ENCODE measurements at regions not wholly inside any gene's neighbourhood (a gene's known extent, or its start where the extent isn't known, plus 50 kb on each side); places are given as distances from the start of the nearest gene placed in this dataset.

- no peak overlapping the region for H2AFZ ChIP-seq (ENCODE audit: low read depth, low read length)
- in situ Hi-C loops (cut with MboI) = no loop called here
- intact Hi-C loops (cut with micrococcal nuclease) = loop anchor here (2.0 to 5.0 kb wide), 2 partner anchors 191 to 303 kb away; no protein-coding TSS in a partner anchor
- 0% methylated on average over 2 of the region's 2 CpGs for WGBS (ENCODE audit: insufficient coverage, low coverage, missing lambda C conversion rate)
- H3K4me2 ChIP-seq (ENCODE audit: insufficient read depth, low read length) = no peak overlapping the region
- FAIRE-seq (peak; percentile 75), DNase-seq (ENCODE audit: extremely low read depth in 1 of 4, low spot score in 3 of 4) (peak; percentile 44 to 69 (median 58)), ATAC-seq (peak; percentile 96)
- H3K9ac ChIP-seq (ENCODE audit: insufficient read depth in 1 of 2, low read depth in 2 of 2, low read length in 2 of 2) = no peak overlapping the region
- BruUV-seq (replicated peaks) = no TSS peak
- H3K79me2 ChIP-seq (ENCODE audit: control insufficient read depth, insufficient read depth, low read length) = no peaks in the 10 kb centered on the region
- no peaks in the 10 kb centered on the region for H3K9me3 ChIP-seq (replicated peaks; ENCODE audit: control insufficient read depth, insufficient read depth, low read depth, low read length)
- ChIA-PET CTCF (ENCODE audit: low intra/inter-chr PET ratio) (interaction anchor here (0.6 to 2.1 kb wide), 5 partner anchors 12 to 1164 kb away, joined by 3 to 9 read pairs (median 3); no protein-coding TSS in a partner anchor), POLR2A (interaction anchor here (0.7 kb wide), 1 partner anchor 480 kb away, joined by 3 read pairs; no protein-coding TSS in a partner anchor)
- no peak overlapping the region for H3K27ac ChIP-seq (ENCODE audit: extremely low read depth, low read depth, low read length)
- no peaks in the 10 kb centered on the region for H3K4me1 ChIP-seq (replicated peaks in 1 of 2; ENCODE audit: control insufficient read depth in 2 of 2, insufficient read depth in 2 of 2, low read length in 2 of 2)
- no peaks in the 10 kb centered on the region for H3K27me3 ChIP-seq (ENCODE audit: control insufficient read depth in 2 of 2, insufficient read depth in 2 of 2, low read length in 2 of 2)
- H3K9me1 ChIP-seq (ENCODE audit: control insufficient read depth, insufficient read depth, low read length) = no peaks in the 10 kb centered on the region
- no peaks in the 10 kb centered on the region; the same call in 1 of the 2 replicates for H4K20me1 ChIP-seq (replicated peaks; ENCODE audit: control insufficient read depth, insufficient read depth, low read length)
- no peaks in the 10 kb centered on the region for H3K36me3 ChIP-seq (ENCODE audit: control insufficient read depth, insufficient read depth, low read length)
- no peak overlapping the region for H3K4me3 ChIP-seq
- TF ChIP-seq POLR2AphosphoS5 (IDR thresholded peaks at IDR 0.05; ENCODE audit: control insufficient read depth, insufficient read depth, low read depth, low read length) (no peak), KAT7 (CRISPR knock-in tag; IDR thresholded peaks at IDR 0.05; ENCODE audit: borderline replicate concordance) (no peak), ZNF740 (CRISPR knock-in tag; IDR thresholded peaks at IDR 0.05) (no peak), ZNF740 (tag; IDR thresholded peaks at IDR 0.05) (no peak), NUFIP1 (IDR thresholded peaks at IDR 0.05; ENCODE audit: partially characterized antibody) (no peak)
- TF ChIP-seq, protein P1, sequence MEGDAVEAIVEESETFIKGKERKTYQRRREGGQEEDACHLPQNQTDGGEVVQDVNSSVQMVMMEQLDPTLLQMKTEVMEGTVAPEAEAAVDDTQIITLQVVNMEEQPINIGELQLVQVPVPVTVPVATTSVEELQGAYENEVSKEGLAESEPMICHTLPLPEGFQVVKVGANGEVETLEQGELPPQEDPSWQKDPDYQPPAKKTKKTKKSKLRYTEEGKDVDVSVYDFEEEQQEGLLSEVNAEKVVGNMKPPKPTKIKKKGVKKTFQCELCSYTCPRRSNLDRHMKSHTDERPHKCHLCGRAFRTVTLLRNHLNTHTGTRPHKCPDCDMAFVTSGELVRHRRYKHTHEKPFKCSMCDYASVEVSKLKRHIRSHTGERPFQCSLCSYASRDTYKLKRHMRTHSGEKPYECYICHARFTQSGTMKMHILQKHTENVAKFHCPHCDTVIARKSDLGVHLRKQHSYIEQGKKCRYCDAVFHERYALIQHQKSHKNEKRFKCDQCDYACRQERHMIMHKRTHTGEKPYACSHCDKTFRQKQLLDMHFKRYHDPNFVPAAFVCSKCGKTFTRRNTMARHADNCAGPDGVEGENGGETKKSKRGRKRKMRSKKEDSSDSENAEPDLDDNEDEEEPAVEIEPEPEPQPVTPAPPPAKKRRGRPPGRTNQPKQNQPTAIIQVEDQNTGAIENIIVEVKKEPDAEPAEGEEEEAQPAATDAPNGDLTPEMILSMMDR (IDR thresholded peaks at IDR 0.05 in 2 of 3, conservative IDR thresholded peaks at IDR 0.05 in 1 of 3; ENCODE audit: insufficient read depth in 2 of 3, low read depth in 1 of 3, low read length in 3 of 3) = peak; percentile 54 to 74 (median 58)
- TF ChIP-seq, protein P2, sequence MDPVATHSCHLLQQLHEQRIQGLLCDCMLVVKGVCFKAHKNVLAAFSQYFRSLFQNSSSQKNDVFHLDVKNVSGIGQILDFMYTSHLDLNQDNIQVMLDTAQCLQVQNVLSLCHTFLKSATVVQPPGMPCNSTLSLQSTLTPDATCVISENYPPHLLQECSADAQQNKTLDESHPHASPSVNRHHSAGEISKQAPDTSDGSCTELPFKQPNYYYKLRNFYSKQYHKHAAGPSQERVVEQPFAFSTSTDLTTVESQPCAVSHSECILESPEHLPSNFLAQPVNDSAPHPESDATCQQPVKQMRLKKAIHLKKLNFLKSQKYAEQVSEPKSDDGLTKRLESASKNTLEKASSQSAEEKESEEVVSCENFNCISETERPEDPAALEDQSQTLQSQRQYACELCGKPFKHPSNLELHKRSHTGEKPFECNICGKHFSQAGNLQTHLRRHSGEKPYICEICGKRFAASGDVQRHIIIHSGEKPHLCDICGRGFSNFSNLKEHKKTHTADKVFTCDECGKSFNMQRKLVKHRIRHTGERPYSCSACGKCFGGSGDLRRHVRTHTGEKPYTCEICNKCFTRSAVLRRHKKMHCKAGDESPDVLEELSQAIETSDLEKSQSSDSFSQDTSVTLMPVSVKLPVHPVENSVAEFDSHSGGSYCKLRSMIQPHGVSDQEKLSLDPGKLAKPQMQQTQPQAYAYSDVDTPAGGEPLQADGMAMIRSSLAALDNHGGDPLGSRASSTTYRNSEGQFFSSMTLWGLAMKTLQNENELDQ (CRISPR knock-in tag; IDR thresholded peaks at IDR 0.05; ENCODE audit: borderline replicate concordance) = no peak
Observed at GRCh38 chr14:36069535-36069900, 107.0 kb downstream of the PTCSC3 start.

All from K562 (cell line).